ENCODE measurements at regions not wholly inside any gene's neighbourhood (a gene's known extent, or its start where the extent isn't known, plus 50 kb on each side); places are given as distances from the start of the nearest gene placed in this dataset.

DNA sequence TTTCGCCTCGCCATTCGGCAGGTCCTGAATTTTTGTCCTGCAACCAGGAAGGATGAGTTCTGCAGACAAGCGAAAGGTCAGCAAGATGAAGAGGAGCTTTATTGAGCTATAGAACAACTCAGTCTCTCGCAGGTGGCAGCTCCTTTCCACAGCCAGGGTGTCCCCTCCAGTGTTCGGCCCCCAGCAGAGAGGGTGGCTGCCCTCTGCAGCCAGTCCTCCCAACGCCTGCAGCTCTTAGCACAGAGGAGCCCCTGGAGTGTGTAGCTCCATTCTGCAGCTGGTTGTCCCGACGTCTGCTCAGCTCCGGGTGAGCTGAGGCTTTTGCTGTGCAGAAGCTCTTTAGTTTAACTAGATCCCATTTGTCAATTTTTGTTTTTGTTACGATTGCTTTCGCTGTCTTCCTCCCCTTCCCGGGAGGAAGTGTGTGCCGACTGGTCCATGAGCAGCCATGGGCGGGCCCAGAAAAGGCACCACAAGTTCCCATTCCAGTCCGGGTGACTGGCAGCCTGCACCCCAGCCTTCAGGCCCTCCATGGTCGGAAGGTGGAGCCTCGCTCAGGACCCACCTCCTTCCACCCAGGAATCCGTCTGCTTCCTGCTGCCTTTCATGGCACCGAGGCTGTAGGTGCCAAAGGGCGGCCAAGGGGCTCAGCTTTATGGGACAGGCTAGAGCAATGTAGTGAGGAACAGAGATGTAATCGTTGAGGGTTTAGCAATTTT, 497.8 kb upstream of the CNTN4 start:
- Mint-ChIP-seq H3K4me1 (ENCODE audit: low read depth, unreplicated experiment) (no peaks in the 10 kb centered on the region), H3K9me3 (ENCODE audit: unreplicated experiment) (no peaks in the 10 kb centered on the region), H3K36me3 (ENCODE audit: insufficient read depth, unreplicated experiment) (no peaks in the 10 kb centered on the region), H3K4me3 (ENCODE audit: unreplicated experiment) (no peak overlapping the region), H3K27me3 (ENCODE audit: insufficient read depth, unreplicated experiment) (no peaks in the 10 kb centered on the region), H3K27ac (ENCODE audit: unreplicated experiment) (no peak overlapping the region)
- TF ChIP-seq, protein P1, sequence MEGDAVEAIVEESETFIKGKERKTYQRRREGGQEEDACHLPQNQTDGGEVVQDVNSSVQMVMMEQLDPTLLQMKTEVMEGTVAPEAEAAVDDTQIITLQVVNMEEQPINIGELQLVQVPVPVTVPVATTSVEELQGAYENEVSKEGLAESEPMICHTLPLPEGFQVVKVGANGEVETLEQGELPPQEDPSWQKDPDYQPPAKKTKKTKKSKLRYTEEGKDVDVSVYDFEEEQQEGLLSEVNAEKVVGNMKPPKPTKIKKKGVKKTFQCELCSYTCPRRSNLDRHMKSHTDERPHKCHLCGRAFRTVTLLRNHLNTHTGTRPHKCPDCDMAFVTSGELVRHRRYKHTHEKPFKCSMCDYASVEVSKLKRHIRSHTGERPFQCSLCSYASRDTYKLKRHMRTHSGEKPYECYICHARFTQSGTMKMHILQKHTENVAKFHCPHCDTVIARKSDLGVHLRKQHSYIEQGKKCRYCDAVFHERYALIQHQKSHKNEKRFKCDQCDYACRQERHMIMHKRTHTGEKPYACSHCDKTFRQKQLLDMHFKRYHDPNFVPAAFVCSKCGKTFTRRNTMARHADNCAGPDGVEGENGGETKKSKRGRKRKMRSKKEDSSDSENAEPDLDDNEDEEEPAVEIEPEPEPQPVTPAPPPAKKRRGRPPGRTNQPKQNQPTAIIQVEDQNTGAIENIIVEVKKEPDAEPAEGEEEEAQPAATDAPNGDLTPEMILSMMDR (IDR thresholded peaks at IDR 0.05; ENCODE audit: insufficient read depth in 1 of 2, low read depth in 1 of 2, low read length in 1 of 2, severe bottlenecking in 1 of 2, unreplicated experiment in 1 of 2), result no peak
- no peaks in the 10 kb centered on the region for H3K27me3 ChIP-seq (replicated peaks; ENCODE audit: control insufficient read depth, insufficient read depth, low read length)
- no peaks in the 10 kb centered on the region for H3K9me3 ChIP-seq
- intact Hi-C loops (cut with micrococcal nuclease; ENCODE audit: unreplicated experiment), result no loop called here
- no peaks in the 10 kb centered on the region for H3K36me3 ChIP-seq (ENCODE audit: control insufficient read depth, insufficient read depth, low read length)
- no peak overlapping the region for H3K4me3 ChIP-seq (ENCODE audit: low read depth, low read length)
- ChIA-PET CTCF (no interaction called here), POLR2A (no interaction called here)
- no peaks in the 10 kb centered on the region for H3K4me1 ChIP-seq
- no peak for DNase-seq
- no TSS peak for BruUV-seq (replicated peaks)

DNA sequence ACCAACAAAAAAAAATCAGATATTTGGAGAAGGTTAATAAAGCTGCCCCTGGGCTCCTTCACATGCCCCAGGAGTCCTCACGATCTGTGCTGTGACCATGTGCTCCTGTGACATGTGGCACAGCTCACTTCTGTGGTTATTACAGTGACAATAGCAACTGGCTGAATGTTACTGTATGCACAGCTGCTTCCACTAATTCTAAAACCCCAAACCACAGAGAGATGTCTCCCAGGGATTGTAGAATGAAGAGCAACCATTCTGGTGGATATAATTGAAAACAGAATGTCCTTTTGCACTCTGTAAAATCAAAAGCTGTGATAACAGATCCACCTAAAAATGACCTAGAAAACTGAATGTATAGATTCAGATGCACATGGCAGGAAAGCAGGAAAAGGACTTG, 489.2 kb upstream of the CNTN4 start:
- H3K4me3 ChIP-seq (ENCODE audit: low read depth, low read length), result no peak overlapping the region
- no peaks in the 10 kb centered on the region for H3K4me1 Mint-ChIP-seq (ENCODE audit: low read depth, unreplicated experiment)
- H3K4me3 Mint-ChIP-seq (ENCODE audit: unreplicated experiment), result no peak overlapping the region
- BruUV-seq (replicated peaks), result no TSS peak
- intact Hi-C loops (cut with micrococcal nuclease; ENCODE audit: unreplicated experiment), result no loop called here
- no peaks in the 10 kb centered on the region for H3K27me3 ChIP-seq (replicated peaks; ENCODE audit: control insufficient read depth, insufficient read depth, low read length)
- no peaks in the 10 kb centered on the region for H3K9me3 Mint-ChIP-seq (ENCODE audit: unreplicated experiment)
- H3K27ac Mint-ChIP-seq (ENCODE audit: unreplicated experiment), result no peak overlapping the region
- H3K27me3 Mint-ChIP-seq (ENCODE audit: insufficient read depth, unreplicated experiment), result peaks cover 4% of the 10 kb centered on the region
- no peak for DNase-seq
- H3K4me1 ChIP-seq, result no peaks in the 10 kb centered on the region
- ChIA-PET POLR2A (no interaction called here), CTCF (no interaction called here)
- no peaks in the 10 kb centered on the region for H3K36me3 Mint-ChIP-seq (ENCODE audit: insufficient read depth, unreplicated experiment)
- no peaks in the 10 kb centered on the region for H3K36me3 ChIP-seq (ENCODE audit: control insufficient read depth, insufficient read depth, low read length)
- no peaks in the 10 kb centered on the region for H3K9me3 ChIP-seq
- TF ChIP-seq, protein P1 (IDR thresholded peaks at IDR 0.05; ENCODE audit: insufficient read depth in 1 of 2, low read depth in 1 of 2, low read length in 1 of 2, severe bottlenecking in 1 of 2, unreplicated experiment in 1 of 2), result no peak

DNA sequence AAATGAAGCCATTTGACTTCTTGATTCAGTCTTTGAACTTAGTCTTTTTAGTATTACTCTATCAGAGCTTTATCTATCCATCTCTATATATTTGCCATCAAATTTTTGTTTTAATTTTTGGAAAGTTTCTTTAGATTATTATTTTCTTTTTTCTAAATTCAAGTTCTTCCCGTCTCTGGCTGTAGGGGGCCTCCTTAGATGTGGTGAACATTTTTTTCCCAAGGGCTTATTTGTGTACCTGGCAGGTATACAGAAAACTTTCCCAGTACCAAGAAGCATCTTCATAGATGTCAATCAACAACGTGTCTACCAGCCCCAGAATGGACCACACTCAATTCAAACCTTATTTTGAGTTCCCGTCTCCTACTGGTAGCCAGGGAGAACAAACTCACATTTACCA, 486.8 kb upstream of the CNTN4 start:
- H3K4me1 Mint-ChIP-seq (ENCODE audit: low read depth, unreplicated experiment), result no peaks in the 10 kb centered on the region
- Histone ChIP-seq H3K36me3 (ENCODE audit: control insufficient read depth, insufficient read depth, low read length) (no peaks in the 10 kb centered on the region), H3K27me3 (replicated peaks; ENCODE audit: control insufficient read depth, insufficient read depth, low read length) (no peaks in the 10 kb centered on the region), H3K4me1 (no peaks in the 10 kb centered on the region), H3K9me3 (no peaks in the 10 kb centered on the region), H3K4me3 (ENCODE audit: low read depth, low read length) (no peak overlapping the region)
- CTCF ChIA-PET, result no interaction called here
- DNase-seq, result no peak
- H3K4me3 Mint-ChIP-seq (ENCODE audit: unreplicated experiment), result no peak overlapping the region
- no TSS peak for BruUV-seq (replicated peaks)
- H3K9me3 Mint-ChIP-seq (ENCODE audit: unreplicated experiment), result no peaks in the 10 kb centered on the region
- peaks cover 4% of the 10 kb centered on the region for H3K27me3 Mint-ChIP-seq (ENCODE audit: insufficient read depth, unreplicated experiment)
- intact Hi-C loops (cut with micrococcal nuclease; ENCODE audit: unreplicated experiment), result no loop called here
- POLR2A ChIA-PET, result no interaction called here
- TF ChIP-seq, protein P1 (IDR thresholded peaks at IDR 0.05; ENCODE audit: insufficient read depth in 1 of 2, low read depth in 1 of 2, low read length in 1 of 2, severe bottlenecking in 1 of 2, unreplicated experiment in 1 of 2), result peak in 1 of 2 experiments; percentile 13
- no peaks in the 10 kb centered on the region for H3K36me3 Mint-ChIP-seq (ENCODE audit: insufficient read depth, unreplicated experiment)
- H3K27ac Mint-ChIP-seq (ENCODE audit: unreplicated experiment), result no peak overlapping the region
